ENCODE measurements at regions not wholly inside any gene's neighbourhood (a gene's known extent, or its start where the extent isn't known, plus 50 kb on each side); places are given as distances from the start of the nearest gene placed in this dataset.

GRCh38 chr2:153109793-153110192 lies 368.8 kb downstream of the RPRM start:
- TF ChIP-seq CTCF (IDR thresholded peaks at IDR 0.05) (no peak), POLR2A (IDR thresholded peaks at IDR 0.05) (no peak)
